Colonic mucosa (tissue), 4 donors: ENCODE measurements at regions not wholly inside any gene's neighbourhood (a gene's known extent, or its start where the extent isn't known, plus 50 kb on each side); places are given as distances from the start of the nearest gene placed in this dataset.

Experiments used
- DNase-seq: peaks from one replicate; pipeline ENCODE4 v3.0.0-alpha.2; 2020
- H3K27ac ChIP-seq: fragments of 200-600 bp; one replicate; pipeline ENCODE4 v1.8.0; 2021
- H3K27me3 ChIP-seq: fragments of 200-600 bp; one replicate; pipeline ENCODE4 v1.8.0; 2021
- H3K36me3 ChIP-seq: fragments of 200-600 bp; one replicate; pipeline ENCODE4 v1.8.0; 2021
- H3K4me1 ChIP-seq: fragments of 200-600 bp; one replicate; pipeline ENCODE4 v1.8.0; 2021; ENCODE audit warnings: mild to moderate bottlenecking
- H3K4me3 ChIP-seq: fragments of 200-600 bp; one replicate; pipeline ENCODE4 v1.8.0; 2021
- H3K9ac ChIP-seq, 2 donors: one replicate each; pipeline ENCODE4 v1.7.0; 2013; ENCODE audit warnings: control low read depth in 2 of 2, low read depth in 2 of 2, low read length in 2 of 2
- H3K9me3 ChIP-seq: fragments of 200-600 bp; one replicate; pipeline ENCODE4 v1.8.0; 2021
- CTCF ChIP-seq: fragments of 200-600 bp; IDR thresholded peaks from one replicate; pipeline ENCODE4 v1.8.0; 2022; ENCODE audit warnings: antibody characterized with exemption, mild to moderate bottlenecking
- intact Hi-C: fragments of 100-400 bp; cut with DNase I; formaldehyde crosslinking; loops from one replicate; pipeline ENCODE4 v1.14.1; 2022
- donor health status: healthy.
- donor health status: DM: no; HTN: no; CAD: no.
- donor health status: DM: no; HTN: no; CAD: no.

- TF ChIP-seq CTCF = no peak
- H3K27me3 ChIP-seq = peaks cover 72% of the 10 kb centered on the region
- H3K36me3 ChIP-seq = no peaks in the 10 kb centered on the region
- no peaks in the 10 kb centered on the region for H3K9me3 ChIP-seq
- intact Hi-C loops = no loop called here
- no peak overlapping the region for H3K27ac ChIP-seq
- no peak overlapping the region for H3K4me3 ChIP-seq
- no peak overlapping the region for H3K9ac ChIP-seq
- no peak for DNase-seq
- H3K4me1 ChIP-seq = no peaks in the 10 kb centered on the region
Observed at GRCh38 chr15:96415513-96416217, 85.2 kb downstream of the NR2F2 start.

GRCh38 chr15:96416218-96416933 lies 85.9 kb downstream of the NR2F2 start:
- H3K4me3 ChIP-seq = no peak overlapping the region
- H3K9me3 ChIP-seq = no peaks in the 10 kb centered on the region
- no peak overlapping the region for H3K27ac ChIP-seq
- no peak for DNase-seq
- H3K4me1 ChIP-seq = no peaks in the 10 kb centered on the region
- intact Hi-C loops = no loop called here
- H3K36me3 ChIP-seq = no peaks in the 10 kb centered on the region
- no peak for TF ChIP-seq CTCF
- H3K9ac ChIP-seq = no peak overlapping the region
- peaks cover 65% of the 10 kb centered on the region for H3K27me3 ChIP-seq

DNA sequence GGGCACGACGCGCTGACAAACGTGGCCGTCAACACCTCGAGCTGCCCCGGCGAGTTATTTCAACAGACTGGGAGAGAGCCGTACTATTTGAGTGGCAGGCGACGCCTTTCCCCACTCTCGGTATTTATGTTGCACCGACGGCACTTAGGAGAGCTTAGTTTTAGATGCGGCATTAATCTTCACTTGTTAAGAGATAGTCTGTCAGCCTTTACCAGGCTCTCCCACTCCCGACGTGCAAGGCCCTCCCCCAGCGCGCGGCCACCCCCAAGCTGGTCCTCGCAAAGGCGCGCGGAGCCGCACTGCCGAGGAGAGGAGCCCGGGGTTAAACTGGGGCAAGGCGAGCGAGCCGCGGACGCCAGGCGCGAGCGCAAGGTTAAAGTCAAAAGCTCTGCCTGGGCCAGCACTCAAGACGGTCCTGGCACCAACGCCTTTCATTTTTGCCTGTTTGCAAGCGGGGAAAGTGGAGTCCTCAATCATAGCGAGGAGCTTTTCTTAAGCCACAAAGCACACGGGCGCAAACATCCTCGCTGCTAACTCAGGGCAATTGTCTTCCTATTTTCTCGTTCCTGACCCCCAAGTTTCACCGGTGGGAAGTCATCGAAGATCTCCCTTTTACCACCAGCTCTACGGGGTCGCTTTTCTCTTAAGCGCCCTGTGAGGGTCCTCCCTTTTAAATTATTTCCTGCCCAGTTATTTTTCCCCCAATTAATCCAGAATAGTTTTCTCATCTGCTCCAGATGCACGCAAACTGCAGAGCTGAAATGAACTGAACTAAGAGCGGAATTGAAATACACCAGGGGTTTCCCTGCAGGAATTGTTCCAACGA lies 86.6 kb downstream of the NR2F2 start:
- Histone ChIP-seq H3K4me3 (no peak overlapping the region), H3K9ac (no peak overlapping the region), H3K27me3 (peaks cover 59% of the 10 kb centered on the region), H3K36me3 (no peaks in the 10 kb centered on the region), H3K9me3 (no peaks in the 10 kb centered on the region), H3K4me1 (no peaks in the 10 kb centered on the region), H3K27ac (no peak overlapping the region)
- intact Hi-C loops = no loop called here
- no peak for DNase-seq
- TF ChIP-seq CTCF = no peak

DNA sequence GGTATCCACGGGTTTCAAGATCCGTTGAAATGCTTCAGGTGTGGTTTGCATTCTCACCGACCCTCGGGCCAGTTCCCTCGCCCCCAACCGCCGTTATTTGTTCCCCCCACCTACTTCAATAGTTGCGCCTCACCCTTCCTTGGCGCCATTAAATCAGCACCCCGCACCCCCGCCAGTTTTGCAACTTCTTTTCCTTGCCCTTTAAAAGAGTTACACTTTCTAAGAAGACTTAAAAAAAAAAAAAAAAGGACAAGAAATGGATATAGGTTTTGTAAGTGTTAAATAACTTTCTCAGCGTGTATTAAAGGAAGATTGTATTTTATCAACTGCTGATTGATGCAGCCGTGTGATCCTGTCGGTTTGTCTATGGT lies 87.2 kb downstream of the NR2F2 start:
- no peaks in the 10 kb centered on the region for H3K4me1 ChIP-seq
- H3K36me3 ChIP-seq = no peaks in the 10 kb centered on the region
- H3K27me3 ChIP-seq = peaks cover 54% of the 10 kb centered on the region
- H3K9me3 ChIP-seq = no peaks in the 10 kb centered on the region
- no peak for TF ChIP-seq CTCF
- H3K4me3 ChIP-seq = no peak overlapping the region
- no peak overlapping the region for H3K9ac ChIP-seq
- no peak for DNase-seq
- intact Hi-C loops = no loop called here
- no peak overlapping the region for H3K27ac ChIP-seq

DNA sequence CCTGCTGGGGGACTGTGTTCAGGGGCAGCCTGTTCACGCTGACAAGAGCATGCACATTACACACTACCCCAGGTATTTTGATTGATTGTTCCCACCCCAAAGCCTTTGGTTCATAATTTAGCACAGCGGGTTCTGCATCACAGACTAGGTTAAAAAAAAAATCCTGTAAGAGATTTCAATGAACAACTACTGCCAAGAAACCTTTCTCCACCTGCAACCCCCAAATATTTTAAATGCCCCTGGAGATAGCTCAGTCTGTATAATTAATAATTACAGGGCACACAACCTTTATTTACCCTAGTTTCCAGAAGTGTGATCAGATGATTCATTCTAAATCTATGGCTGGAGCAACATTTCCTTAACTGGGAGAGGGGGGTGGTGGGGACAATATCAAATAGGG lies 87.6 kb downstream of the NR2F2 start:
- Histone ChIP-seq H3K4me3 (no peak overlapping the region), H3K27ac (no peak overlapping the region), H3K27me3 (peaks cover 52% of the 10 kb centered on the region), H3K9me3 (no peaks in the 10 kb centered on the region), H3K36me3 (no peaks in the 10 kb centered on the region), H3K4me1 (no peaks in the 10 kb centered on the region), H3K9ac (no peak overlapping the region)
- DNase-seq = no peak
- intact Hi-C loops = no loop called here
- no peak for TF ChIP-seq CTCF
